ENCODE measurements at regions not wholly inside any gene's neighbourhood (a gene's known extent, or its start where the extent isn't known, plus 50 kb on each side); places are given as distances from the start of the nearest gene placed in this dataset.

DNA sequence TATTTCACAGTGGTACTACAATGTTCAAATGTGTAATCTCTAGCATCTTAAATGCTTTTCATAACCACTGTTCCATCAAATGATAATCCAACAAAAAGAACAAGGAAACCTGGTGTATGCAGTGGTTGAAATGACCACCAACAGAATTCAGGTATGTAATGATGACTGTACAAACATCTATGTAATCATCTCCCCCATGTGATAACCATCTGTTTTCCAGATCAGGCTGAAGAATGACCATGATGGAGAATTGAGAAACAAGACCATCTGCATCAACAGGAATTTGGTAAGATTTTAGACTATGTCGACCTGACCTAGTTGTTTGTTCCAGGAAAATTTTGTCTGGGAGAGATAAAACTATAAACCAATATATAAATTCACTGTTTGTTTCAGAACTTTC lies 81.3 kb upstream of the ASCC3 start:
- no CpG with 5 or more reads among the region's 1 CpG for WGBS (ENCODE audit: insufficient coverage)
- TF ChIP-seq EZH2 (IDR thresholded peaks at IDR 0.05; ENCODE audit: borderline replicate concordance, insufficient read depth, low read depth, low read length, poor library complexity, severe bottlenecking): no peak
- Histone ChIP-seq H3K9ac (ENCODE audit: low read length) (no peak overlapping the region), H3K27me3 (replicated peaks in 1 of 4; ENCODE audit: control extremely low read depth in 1 of 4, control insufficient read depth in 3 of 4, insufficient read depth in 4 of 4, low read length in 3 of 4) (no peaks in the 10 kb centered on the region), H3K4me1 (ENCODE audit: control insufficient read depth in 2 of 2, insufficient read depth in 2 of 2, low read length in 2 of 2) (no peaks in the 10 kb centered on the region), H3K4me2 (replicated peaks; ENCODE audit: low read depth, low read length, poor library complexity, severe bottlenecking) (no peak overlapping the region), H3K9me3 (ENCODE audit: control extremely low read depth in 1 of 3, control insufficient read depth in 2 of 3, insufficient read depth in 1 of 3, low read length in 2 of 3) (no peaks in the 10 kb centered on the region), H2AFZ (ENCODE audit: insufficient read depth, low read depth, low read length, poor library complexity, severe bottlenecking) (no peak overlapping the region), H3K36me3 (replicated peaks in 1 of 2; ENCODE audit: control extremely low read depth in 1 of 2, control insufficient read depth in 1 of 2, extremely low read depth in 1 of 2, insufficient read depth in 2 of 2, low read length in 1 of 2) (no peaks in the 10 kb centered on the region), H3K27ac (ENCODE audit: low read length in 2 of 2) (no peak overlapping the region), H3K79me2 (ENCODE audit: control insufficient read depth, insufficient read depth, low read length) (no peaks in the 10 kb centered on the region), H4K20me1 (ENCODE audit: control insufficient read depth, insufficient read depth, low read length, poor library complexity, severe bottlenecking) (no peaks in the 10 kb centered on the region), H3K4me3 (ENCODE audit: control extremely low read depth in 1 of 5, extremely low read depth in 1 of 5, insufficient read depth in 1 of 5, low read depth in 2 of 5, low read length in 4 of 5) (no peak overlapping the region)
- Mint-ChIP-seq H3K9me3 (ENCODE audit: insufficient read depth) (no peaks in the 10 kb centered on the region), H3K4me3 (no peak overlapping the region), H3K4me1 (no peaks in the 10 kb centered on the region), H3K27me3 (peaks cover 13% of the 10 kb centered on the region), H3K27ac (no peak overlapping the region)
- ChIA-PET CTCF (no interaction called here), POLR2A (no interaction called here)
- ATAC-seq (ENCODE audit: low read depth): no peak
- DNase-seq: no peak
- intact Hi-C loops (cut with micrococcal nuclease): no loop called here

DNA sequence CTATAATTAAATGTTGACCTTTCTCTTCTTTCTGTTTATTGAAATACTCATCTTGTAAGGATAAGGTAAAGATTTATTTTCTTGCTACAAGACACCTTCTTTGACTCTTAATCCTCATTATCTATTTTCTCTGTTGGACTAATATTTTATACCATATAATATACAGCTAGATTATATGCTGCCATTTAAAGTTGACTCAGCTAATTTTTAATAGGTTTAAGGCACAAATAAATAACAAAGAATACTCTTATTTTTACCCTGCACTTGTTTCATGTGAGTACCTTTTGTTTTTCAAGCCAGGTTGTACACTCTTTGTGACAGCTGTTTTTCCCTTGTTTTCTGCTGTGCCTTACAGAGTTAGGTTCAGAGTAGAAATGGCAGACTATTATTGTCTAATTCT lies 83.9 kb upstream of the ASCC3 start:
- intact Hi-C loops (cut with micrococcal nuclease): no loop called here

More for the DNA sequence above, 83.9 kb upstream of the ASCC3 start:
- Histone ChIP-seq H3K36me3 (replicated peaks in 1 of 2; ENCODE audit: control extremely low read depth in 1 of 2, control insufficient read depth in 1 of 2, extremely low read depth in 1 of 2, insufficient read depth in 2 of 2, low read length in 1 of 2) (no peaks in the 10 kb centered on the region), H3K9me3 (ENCODE audit: control extremely low read depth in 1 of 3, control insufficient read depth in 2 of 3, insufficient read depth in 1 of 3, low read length in 2 of 3) (peaks cover 0 to 4% (median 0%) of the 10 kb centered on the region in 3 donors), H3K79me2 (ENCODE audit: control insufficient read depth, insufficient read depth, low read length) (no peaks in the 10 kb centered on the region), H3K9ac (ENCODE audit: low read length) (no peak overlapping the region), H4K20me1 (ENCODE audit: control insufficient read depth, insufficient read depth, low read length, poor library complexity, severe bottlenecking) (no peaks in the 10 kb centered on the region), H3K4me2 (replicated peaks; ENCODE audit: low read depth, low read length, poor library complexity, severe bottlenecking) (no peak overlapping the region), H2AFZ (ENCODE audit: insufficient read depth, low read depth, low read length, poor library complexity, severe bottlenecking) (no peak overlapping the region), H3K27ac (ENCODE audit: low read length in 2 of 2) (no peak overlapping the region), H3K4me1 (ENCODE audit: control insufficient read depth in 2 of 2, insufficient read depth in 2 of 2, low read length in 2 of 2) (no peaks in the 10 kb centered on the region), H3K4me3 (ENCODE audit: control extremely low read depth in 1 of 5, extremely low read depth in 1 of 5, insufficient read depth in 1 of 5, low read depth in 2 of 5, low read length in 4 of 5) (no peak overlapping the region), H3K27me3 (replicated peaks in 1 of 4; ENCODE audit: control extremely low read depth in 1 of 4, control insufficient read depth in 3 of 4, insufficient read depth in 4 of 4, low read length in 3 of 4) (no peaks in the 10 kb centered on the region)
- ChIA-PET POLR2A (no interaction called here), CTCF (no interaction called here)
- peaks cover 13% of the 10 kb centered on the region for H3K27me3 Mint-ChIP-seq
- H3K9me3 Mint-ChIP-seq (ENCODE audit: insufficient read depth): no peaks in the 10 kb centered on the region
- no peak for TF ChIP-seq EZH2 (IDR thresholded peaks at IDR 0.05; ENCODE audit: borderline replicate concordance, insufficient read depth, low read depth, low read length, poor library complexity, severe bottlenecking)
- TF ChIP-seq, protein P1, sequence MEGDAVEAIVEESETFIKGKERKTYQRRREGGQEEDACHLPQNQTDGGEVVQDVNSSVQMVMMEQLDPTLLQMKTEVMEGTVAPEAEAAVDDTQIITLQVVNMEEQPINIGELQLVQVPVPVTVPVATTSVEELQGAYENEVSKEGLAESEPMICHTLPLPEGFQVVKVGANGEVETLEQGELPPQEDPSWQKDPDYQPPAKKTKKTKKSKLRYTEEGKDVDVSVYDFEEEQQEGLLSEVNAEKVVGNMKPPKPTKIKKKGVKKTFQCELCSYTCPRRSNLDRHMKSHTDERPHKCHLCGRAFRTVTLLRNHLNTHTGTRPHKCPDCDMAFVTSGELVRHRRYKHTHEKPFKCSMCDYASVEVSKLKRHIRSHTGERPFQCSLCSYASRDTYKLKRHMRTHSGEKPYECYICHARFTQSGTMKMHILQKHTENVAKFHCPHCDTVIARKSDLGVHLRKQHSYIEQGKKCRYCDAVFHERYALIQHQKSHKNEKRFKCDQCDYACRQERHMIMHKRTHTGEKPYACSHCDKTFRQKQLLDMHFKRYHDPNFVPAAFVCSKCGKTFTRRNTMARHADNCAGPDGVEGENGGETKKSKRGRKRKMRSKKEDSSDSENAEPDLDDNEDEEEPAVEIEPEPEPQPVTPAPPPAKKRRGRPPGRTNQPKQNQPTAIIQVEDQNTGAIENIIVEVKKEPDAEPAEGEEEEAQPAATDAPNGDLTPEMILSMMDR (IDR thresholded peaks at IDR 0.05): no peak
- H3K4me3 Mint-ChIP-seq: no peak overlapping the region
- DNase-seq (no peak), ATAC-seq (ENCODE audit: low read depth) (no peak)
- no peak overlapping the region for H3K27ac Mint-ChIP-seq
- no peaks in the 10 kb centered on the region for H3K4me1 Mint-ChIP-seq

Data from B cell (primary cell).